Sigmoid colon (tissue), 6 donors: ENCODE measurements at regions not wholly inside any gene's neighbourhood (a gene's known extent, or its start where the extent isn't known, plus 50 kb on each side); places are given as distances from the start of the nearest gene placed in this dataset.

Experiments
- DNase-seq: peaks from one replicate; pipeline ENCODE4 v3.0.0-alpha.2; 2019
- H3K27ac ChIP-seq, 4 donors: fragments of 200-600 bp; sonication (generic); one replicate each; pipeline ENCODE4 v1.5.1; 2016 to 2019; ENCODE audit warnings: mild to moderate bottlenecking in 1 of 4
- H3K27me3 ChIP-seq, 3 donors: fragments of 200-600 bp; sonication (generic); one replicate each; pipeline ENCODE4 v1.5.1; 2019; ENCODE audit warnings: mild to moderate bottlenecking in 1 of 3
- H3K36me3 ChIP-seq, 4 donors: fragments of 200-600 bp; sonication (generic); one replicate each; pipeline ENCODE4 v1.5.1; 2016 to 2019
- H3K4me1 ChIP-seq, 4 donors: fragments of 200-600 bp; sonication (generic); one replicate each; pipeline ENCODE4 v1.5.1; 2017 to 2019
- H3K4me3 ChIP-seq, 4 donors: fragments of 200-600 bp; sonication (generic); one replicate each; pipeline ENCODE4 v1.5.1; 2017 to 2019; ENCODE audit warnings: mild to moderate bottlenecking in 2 of 4, moderate library complexity in 1 of 4
- H3K9me3 ChIP-seq, 4 donors: fragments of 200-600 bp in 3 of 4; sonication (generic) in 3 of 4; one replicate each; pipeline versions ENCODE4 v1.5.1 to v1.6.1; 2013 to 2019
- CTCF ChIP-seq, 4 experiments: fragments of 450-650 bp in 3 of 4; fragments of 200-600 bp in 1 of 4; IDR thresholded peaks; one replicate each; pipeline ENCODE4 v1.5.1; 2016 to 2019; ENCODE audit warnings: antibody characterized with exemption in 4 of 4, mild to moderate bottlenecking in 3 of 4, moderate library complexity in 2 of 4
- EP300 ChIP-seq, 4 donors: sonication (generic); formaldehyde crosslinking; IDR thresholded peaks; one replicate each; pipeline ENCODE4 v1.6.1; 2017; ENCODE audit warnings: antibody characterized with exemption in 4 of 4
- POLR2A ChIP-seq, 2 donors: fragments of 450-650 bp; IDR thresholded peaks; one replicate each; pipeline ENCODE4 v1.6.1; 2016; ENCODE audit warnings: antibody characterized with exemption in 2 of 2, mild to moderate bottlenecking in 2 of 2, moderate library complexity in 2 of 2
- POLR2AphosphoS5 ChIP-seq, 4 donors: sonication (generic); formaldehyde crosslinking; IDR thresholded peaks; one replicate each; pipeline ENCODE4 v1.6.1; 2017; ENCODE audit warnings: antibody characterized with exemption in 4 of 4
- WGBS, 2 donors: extraction: QIAGEN DNeasy Blood & Tissue Kit; methylation state at CpG; one replicate each; pipeline ENCODE4 v1.1.7; 2013; 5-methylcytosine and 5-hydroxymethylcytosine counted together
- intact Hi-C: fragments of 100-400 bp; cut with DNase I; formaldehyde crosslinking; loops from one replicate; pipeline ENCODE4 v1.15.1; 2023
- donor health status: healthy with polysubstance abuse.
- donor health status: healthy.

- intact Hi-C loops = no loop called here
- Histone ChIP-seq H3K27me3 (no peaks in the 10 kb centered on the region), H3K9me3 (no peaks in the 10 kb centered on the region), H3K4me3 (no peak overlapping the region), H3K4me1 (no peaks in the 10 kb centered on the region), H3K36me3 (no peaks in the 10 kb centered on the region), H3K27ac (no peak overlapping the region)
- TF ChIP-seq CTCF (IDR thresholded peaks at IDR 0.05) (no peak), POLR2A (IDR thresholded peaks at IDR 0.05) (no peak)
- DNase-seq = no peak
- 73 to 75% methylated on average over 2 of the region's 2 CpGs for WGBS, 2 donors
Measured at GRCh38 chr4:180757927-180758326, 1485.3 kb upstream of the TENM3 start.

- Histone ChIP-seq H3K36me3 (no peaks in the 10 kb centered on the region), H3K4me1 (no peaks in the 10 kb centered on the region), H3K27me3 (no peaks in the 10 kb centered on the region), H3K27ac (no peak overlapping the region), H3K9me3 (no peaks in the 10 kb centered on the region), H3K4me3 (no peak overlapping the region)
- intact Hi-C loops = no loop called here
- no peak for TF ChIP-seq POLR2AphosphoS5 (IDR thresholded peaks at IDR 0.05)
- no peak for TF ChIP-seq EP300 (IDR thresholded peaks at IDR 0.05)
- TF ChIP-seq POLR2A (IDR thresholded peaks at IDR 0.05) = no peak
- no peak for TF ChIP-seq CTCF (IDR thresholded peaks at IDR 0.05)
- WGBS, 2 donors = 56 to 68% methylated on average over 5 of the region's 5 CpGs
- no peak for DNase-seq
Measured at GRCh38 chr4:180766045-180766444, 1477.2 kb upstream of the TENM3 start.

- Histone ChIP-seq H3K27ac (no peak overlapping the region), H3K36me3 (no peaks in the 10 kb centered on the region), H3K4me1 (no peaks in the 10 kb centered on the region), H3K27me3 (no peaks in the 10 kb centered on the region), H3K9me3 (no peaks in the 10 kb centered on the region), H3K4me3 (no peak overlapping the region)
- TF ChIP-seq EP300 (IDR thresholded peaks at IDR 0.05) (no peak), CTCF (IDR thresholded peaks at IDR 0.05) (no peak), POLR2A (IDR thresholded peaks at IDR 0.05) (no peak), POLR2AphosphoS5 (IDR thresholded peaks at IDR 0.05) (no peak)
- 62 to 65% methylated on average over 9 of the region's 9 CpGs for WGBS, 2 donors
- no peak for DNase-seq
- intact Hi-C loops = no loop called here
Measured at GRCh38 chr4:180766944-180767729, 1476.1 kb upstream of the TENM3 start.

- no peak overlapping the region for H3K27ac ChIP-seq
- TF ChIP-seq CTCF (IDR thresholded peaks at IDR 0.05) (no peak), POLR2A (IDR thresholded peaks at IDR 0.05) (no peak), EP300 (IDR thresholded peaks at IDR 0.05) (no peak), POLR2AphosphoS5 (IDR thresholded peaks at IDR 0.05) (no peak)
- H3K4me3 ChIP-seq = no peak overlapping the region
- H3K36me3 ChIP-seq = no peaks in the 10 kb centered on the region
- no peak for DNase-seq
- H3K9me3 ChIP-seq = no peaks in the 10 kb centered on the region
- H3K4me1 ChIP-seq = no peaks in the 10 kb centered on the region
- 64 to 72% methylated on average over 3 of the region's 3 CpGs for WGBS, 2 donors
- intact Hi-C loops = no loop called here
- no peaks in the 10 kb centered on the region for H3K27me3 ChIP-seq
Measured at GRCh38 chr4:180768610-180769009, 1474.6 kb upstream of the TENM3 start.

- intact Hi-C loops = no loop called here
- no peak for TF ChIP-seq POLR2AphosphoS5 (IDR thresholded peaks at IDR 0.05)
- no peak for TF ChIP-seq POLR2A (IDR thresholded peaks at IDR 0.05)
- no peak for TF ChIP-seq CTCF (IDR thresholded peaks at IDR 0.05)
- TF ChIP-seq EP300 (IDR thresholded peaks at IDR 0.05) = no peak
- DNase-seq = no peak
- 71 to 75% methylated on average over 3 of the region's 3 CpGs for WGBS, 2 donors
- Histone ChIP-seq H3K9me3 (peaks cover 0 to 3% (median under 1%) of the 10 kb centered on the region in 4 donors), H3K27me3 (no peaks in the 10 kb centered on the region), H3K36me3 (no peaks in the 10 kb centered on the region), H3K4me1 (no peaks in the 10 kb centered on the region), H3K27ac (no peak overlapping the region), H3K4me3 (no peak overlapping the region)
Measured at GRCh38 chr4:180769791-180770190, 1473.4 kb upstream of the TENM3 start.
